GM12878 (cell line): ENCODE measurements at regions not wholly inside any gene's neighbourhood (a gene's known extent, or its start where the extent isn't known, plus 50 kb on each side); places are given as distances from the start of the nearest gene placed in this dataset.

Experiments used
- ATAC-seq: fragments of 200-7000 bp; cut with Tn5 transposase; 3 replicates; pipeline ENCODE4 v1.9.1; 2020; ENCODE audit warnings: mild to moderate bottlenecking, moderate library complexity
- BruUV-seq: library from RNA; stranded (reverse); fragments of 400-500 nt; replicated peaks from 2 replicates; lab custom pipeline; 2021; lab: Mats Ljungman, UMichigan
- CTCF ChIA-PET: fragments of 300-600 bp; sonication (Branson Sonifier 250); formaldehyde crosslinking; extraction: SDS; loops from one replicate; lab custom pipeline; 2021; ENCODE audit warnings: inconsistent platforms; lab: Yijun Ruan, JAX
- POLR2A ChIA-PET: fragments of 350-600 bp; formaldehyde crosslinking; extraction: SDS; loops from one replicate; lab custom pipeline; 2021; ENCODE audit warnings: inconsistent platforms; lab: Charles Lee
- RAD21 ChIA-PET: fragments of 300-600 bp; sonication (Branson Sonifier 250); formaldehyde crosslinking; loops from one replicate; lab custom pipeline; 2023; ENCODE audit warnings: antibody characterized with exemption; ENCODE audit not compliant: unreplicated experiment; lab: Charles Lee
- SMC1A ChIA-PET: fragments of 300-600 bp; sonication (Branson Sonifier 250); formaldehyde crosslinking; loops from one replicate; lab custom pipeline; 2023; ENCODE audit not compliant: unreplicated experiment, uncharacterized antibody; lab: Charles Lee
- DNase-seq: peaks from one replicate; pipeline ENCODE4 v3.0.0-alpha.2; 2011; ENCODE audit warnings: low read depth, low spot score
- FAIRE-seq: peaks from 3 replicates; lab custom pipeline; 2011; peaks lifted over from hg19 to GRCh38; lab: Jason Lieb, UNC
- H2AFZ ChIP-seq: 2 replicates; pipeline ENCODE4 v1.6.0; 2011; ENCODE audit warnings: low read depth, low read length, control low read depth; ENCODE audit not compliant: control insufficient read depth
- H3K27ac ChIP-seq: 2 replicates; pipeline ENCODE4 v1.5.1; 2011; ENCODE audit warnings: control low read depth; ENCODE audit not compliant: control insufficient read depth, insufficient read depth
- H3K27me3 ChIP-seq, 2 experiments: replicated peaks in 1 of 2; 2 replicates each; pipeline versions ENCODE4 v1.6.0 to v1.6.1; 2011; ENCODE audit warnings: low read length in 1 of 2; ENCODE audit not compliant: control insufficient read depth in 2 of 2, insufficient read depth in 2 of 2
- H3K36me3 ChIP-seq, 2 experiments: 2 replicates each; pipeline ENCODE4 v1.5.1; 2011; ENCODE audit warnings: low read length in 1 of 2; ENCODE audit not compliant: control insufficient read depth in 2 of 2, insufficient read depth in 2 of 2
- H3K4me1 ChIP-seq: 2 replicates; pipeline ENCODE4 v1.6.1; 2011; ENCODE audit warnings: mild to moderate bottlenecking, low read length, moderate library complexity, mixed read lengths; ENCODE audit not compliant: control insufficient read depth, insufficient read depth
- H3K4me2 ChIP-seq: 2 replicates; pipeline ENCODE4 v1.6.0; 2011; ENCODE audit warnings: control low read depth; ENCODE audit not compliant: control insufficient read depth, insufficient read depth
- H3K4me3 ChIP-seq: fragments of 200-600 bp; sonication (generic); 2 replicates; pipeline ENCODE4 v1.5.1; 2016
- H3K79me2 ChIP-seq: 2 replicates; pipeline ENCODE4 v1.6.0; 2011; ENCODE audit warnings: low read length; ENCODE audit not compliant: control insufficient read depth, insufficient read depth
- H3K9ac ChIP-seq: 2 replicates; pipeline ENCODE4 v1.8.0; 2011; ENCODE audit warnings: low read length, control low read depth, mixed read lengths; ENCODE audit not compliant: control insufficient read depth, insufficient read depth
- H3K9me3 ChIP-seq: replicated peaks from 3 replicates; pipeline ENCODE4 v1.5.1; 2011; ENCODE audit warnings: mild to moderate bottlenecking, low read length; ENCODE audit not compliant: control insufficient read depth, insufficient read depth
- H4K20me1 ChIP-seq: 2 replicates; pipeline ENCODE4 v1.6.0; 2011; ENCODE audit not compliant: control insufficient read depth, insufficient read depth
- CBX5 ChIP-seq: sonication (generic); IDR thresholded peaks from 2 replicates; pipeline ENCODE4 v1.6.1; 2016; ENCODE audit warnings: low read depth, moderate library complexity, mild to moderate bottlenecking, inconsistent platforms
- CREB1 ChIP-seq: IDR thresholded peaks from 2 replicates; pipeline ENCODE4 v1.6.1; 2012; ENCODE audit warnings: low read depth, mild to moderate bottlenecking, inconsistent platforms
- DPF2 ChIP-seq: fragments of 450-650 bp; IDR thresholded peaks from 2 replicates; pipeline ENCODE4 v1.6.1; 2017; ENCODE audit warnings: mild to moderate bottlenecking
- HDAC6 ChIP-seq: fragments of 200-600 bp; sonication (generic); IDR thresholded peaks from one replicate; pipeline ENCODE4 v1.8.0; 2017; ENCODE audit warnings: antibody characterized with exemption; ENCODE audit not compliant: unreplicated experiment
- IKZF1 ChIP-seq: fragments of 450-650 bp; conservative IDR thresholded peaks from 2 replicates; pipeline ENCODE4 v1.6.1; 2017; ENCODE audit warnings: antibody characterized with exemption, mild to moderate bottlenecking
- KDM1A ChIP-seq: fragments of 200-600 bp; sonication (generic); IDR thresholded peaks from 2 replicates; pipeline ENCODE4 v1.6.1; 2016; ENCODE audit warnings: borderline replicate concordance
- MTA3 ChIP-seq: IDR thresholded peaks from 2 replicates; pipeline ENCODE4 v1.6.1; 2012; ENCODE audit warnings: low read length, inconsistent platforms, borderline replicate concordance
- NFYB ChIP-seq: IDR thresholded peaks from 2 replicates; pipeline ENCODE4 v1.6.1; 2011; ENCODE audit warnings: low read depth, mild to moderate bottlenecking, low read length, improper control_type of control experiment, moderate library complexity; ENCODE audit not compliant: insufficient read depth
- NKRF ChIP-seq: fragments of 450-650 bp; conservative IDR thresholded peaks from 2 replicates; pipeline ENCODE4 v1.6.1; 2017; ENCODE audit warnings: mild to moderate bottlenecking, moderate library complexity
- RAD21 ChIP-seq: IDR thresholded peaks from 2 replicates; pipeline ENCODE4 v1.6.1; 2011; ENCODE audit warnings: mild to moderate bottlenecking, low read depth, low read length, moderate library complexity; ENCODE audit not compliant: insufficient read depth
- RAD51 ChIP-seq: fragments of 450-650 bp; IDR thresholded peaks from 2 replicates; pipeline ENCODE4 v1.6.1; 2016; ENCODE audit warnings: moderate library complexity, mild to moderate bottlenecking, inconsistent platforms
- SMAD5 ChIP-seq: IDR thresholded peaks from 2 replicates; pipeline ENCODE4 v1.6.1; 2016; ENCODE audit warnings: antibody characterized with exemption, low read depth
- TCF7 ChIP-seq: IDR thresholded peaks from 2 replicates; pipeline ENCODE4 v1.6.1; 2014; ENCODE audit warnings: antibody characterized with exemption, borderline replicate concordance
- ZNF207 ChIP-seq: fragments of 450-650 bp; IDR thresholded peaks from 2 replicates; pipeline ENCODE4 v1.6.1; 2014; ENCODE audit warnings: antibody characterized with exemption, mild to moderate bottlenecking, borderline replicate concordance
- WGBS: methylation state at CpG from one replicate; pipeline ENCODE4 v1.1.6; 2016; ENCODE audit warnings: low lambda C conversion rate; ENCODE audit not compliant: insufficient replicate concordance, insufficient coverage; ENCODE audit errors: missing lambda C conversion rate; 5-methylcytosine and 5-hydroxymethylcytosine counted together
- in situ Hi-C: fragments of 300-500 bp; cut with MboI; formaldehyde crosslinking; loops from 9 replicates; pipeline ENCODE4 v1.14.3; 2018; ENCODE audit warnings: mixed read lengths
- intact Hi-C: fragments of 100-400 bp; cut with micrococcal nuclease; formaldehyde crosslinking; loops from one replicate; pipeline ENCODE4 v1.14.2; 2022; ENCODE audit not compliant: unreplicated experiment

DNA sequence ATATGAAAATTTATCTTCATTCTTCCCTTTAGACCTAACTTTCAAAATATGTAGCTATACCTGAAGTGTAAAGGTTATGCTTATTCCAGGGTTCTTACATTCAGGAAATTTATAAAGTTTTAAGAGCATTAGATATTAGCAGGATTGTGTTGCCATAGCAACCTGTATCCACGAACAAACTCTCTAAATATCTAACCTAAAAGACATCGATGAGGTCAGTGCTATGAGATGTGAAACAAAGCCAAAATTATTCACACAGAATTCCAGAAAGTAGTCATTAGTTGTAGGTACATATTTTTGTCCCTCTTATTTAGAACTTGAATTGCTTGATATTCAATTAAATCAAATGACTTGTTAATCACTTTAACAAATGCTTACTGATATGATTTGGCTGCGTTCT is 705.3 kb downstream of the SOCS6 start:
- Histone ChIP-seq H3K27ac (no peak overlapping the region), H3K9ac (no peak overlapping the region), H2AFZ (no peak overlapping the region), H3K79me2 (no peaks in the 10 kb centered on the region), H3K4me2 (no peak overlapping the region), H3K9me3 (no peaks in the 10 kb centered on the region), H3K27me3 (no peaks in the 10 kb centered on the region), H3K4me1 (no peaks in the 10 kb centered on the region), H3K4me3 (no peak overlapping the region), H3K36me3 (no peaks in the 10 kb centered on the region), H4K20me1 (no peaks in the 10 kb centered on the region)
- RAD21 ChIA-PET, result no interaction called here
- no peak for TF ChIP-seq DPF2
- no peak for TF ChIP-seq RAD51
- no peak for TF ChIP-seq ZNF207
- no peak for TF ChIP-seq CBX5
- no peak for TF ChIP-seq IKZF1
- TF ChIP-seq RAD21, result no peak
- no peak for TF ChIP-seq CREB1
- no peak for TF ChIP-seq NFYB
- TF ChIP-seq HDAC6, result no peak
- TF ChIP-seq MTA3, result no peak
- TF ChIP-seq TCF7, result no peak
- TF ChIP-seq KDM1A, result no peak
- no peak for TF ChIP-seq NKRF
- no peak for TF ChIP-seq SMAD5
- ATAC-seq, result no peak
- DNase-seq, result no peak
- 31% methylated on average over 3 of the region's 3 CpGs for WGBS
- BruUV-seq, result no TSS peak
- CTCF ChIA-PET, result no interaction called here
- POLR2A ChIA-PET, result no interaction called here
- intact Hi-C loops, result no loop called here
- in situ Hi-C loops, result no loop called here
- FAIRE-seq, result no peak
- SMC1A ChIA-PET, result no interaction called here
